CD14-positive monocyte (primary cell): ENCODE measurements at regions not wholly inside any gene's neighbourhood (a gene's known extent, or its start where the extent isn't known, plus 50 kb on each side); places are given as distances from the start of the nearest gene placed in this dataset.

Experiments
- DNase-seq, 3 donors: peaks; one replicate each; pipeline ENCODE4 v3.0.0-alpha.2; 2011 to 2022
- H2AFZ ChIP-seq: 2 replicates; pipeline ENCODE4 v1.6.0; 2012; ENCODE audit warnings: mild to moderate bottlenecking, low read depth, low read length, inconsistent platforms; ENCODE audit not compliant: insufficient read depth, poor library complexity, severe bottlenecking
- H3K27ac ChIP-seq, 2 donors: 1 replicate in 1 of 2; 2 replicates in 1 of 2; pipeline ENCODE4 v1.5.1; 2012 to 2013; ENCODE audit warnings: low read length in 2 of 2, control low read depth in 1 of 2, inconsistent platforms in 1 of 2, low read depth in 1 of 2, mild to moderate bottlenecking in 1 of 2
- H3K27me3 ChIP-seq, 2 donors: one replicate each; pipeline versions ENCODE4 v1.6.0 to v1.6.1; 2011 to 2013; ENCODE audit warnings: low read length in 2 of 2; ENCODE audit not compliant: control insufficient read depth in 2 of 2, insufficient read depth in 2 of 2
- H3K36me3 ChIP-seq, 2 donors: replicated peaks in 1 of 2; 1 replicate in 1 of 2; 2 replicates in 1 of 2; pipeline versions ENCODE4 v1.5.1 to v1.6.1; 2012 to 2013; ENCODE audit warnings: low read length in 2 of 2, control low read depth in 1 of 2, inconsistent platforms in 1 of 2, mild to moderate bottlenecking in 1 of 2; ENCODE audit not compliant: insufficient read depth in 2 of 2, control insufficient read depth in 1 of 2
- H3K4me1 ChIP-seq, 2 donors: 1 replicate in 1 of 2; 2 replicates in 1 of 2; pipeline versions ENCODE4 v1.5.1 to v1.6.1; 2012 to 2013; ENCODE audit warnings: low read length in 2 of 2, control low read depth in 1 of 2, inconsistent platforms in 1 of 2, mild to moderate bottlenecking in 1 of 2, moderate library complexity in 1 of 2; ENCODE audit not compliant: insufficient read depth in 2 of 2, control insufficient read depth in 1 of 2
- H3K4me2 ChIP-seq: replicated peaks from 2 replicates; pipeline ENCODE3; 2012; ENCODE audit warnings: low read length, moderate library complexity, mild to moderate bottlenecking; ENCODE audit not compliant: poor library complexity, severe bottlenecking; ENCODE audit errors: extremely low read depth
- H3K4me3 ChIP-seq, 3 experiments: fragments of 200-600 bp in 1 of 3; sonication (generic) in 1 of 3; replicated peaks in 1 of 3; 1 replicate in 2 of 3; 2 replicates in 1 of 3; pipeline ENCODE4 v1.5.1; 2011 to 2013; ENCODE audit warnings: low read length in 3 of 3, mild to moderate bottlenecking in 3 of 3, control low read depth in 2 of 3, low read depth in 2 of 3, inconsistent platforms in 1 of 3, moderate library complexity in 1 of 3
- H3K79me2 ChIP-seq: 2 replicates; pipeline ENCODE4 v1.6.0; 2012; ENCODE audit warnings: mild to moderate bottlenecking, control low read depth, inconsistent platforms, low read length, moderate library complexity; ENCODE audit not compliant: insufficient read depth
- H3K9ac ChIP-seq: 2 replicates; pipeline ENCODE4 v1.6.0; 2017; ENCODE audit warnings: low read length, mild to moderate bottlenecking; ENCODE audit not compliant: insufficient read depth, poor library complexity, severe bottlenecking
- H3K9me3 ChIP-seq, 2 donors: replicated peaks in 1 of 2; 1 replicate in 1 of 2; 2 replicates in 1 of 2; pipeline versions ENCODE4 v1.5.1 to v1.6.1; 2012 to 2013; ENCODE audit warnings: low read length in 2 of 2, control low read depth in 1 of 2; ENCODE audit not compliant: control insufficient read depth in 1 of 2, insufficient read depth in 1 of 2
- H4K20me1 ChIP-seq: 2 replicates; pipeline ENCODE4 v1.6.0; 2012; ENCODE audit warnings: mild to moderate bottlenecking, low read length, control low read depth, moderate library complexity; ENCODE audit not compliant: insufficient read depth
- H3K27ac Mint-ChIP-seq, 7 donors: one replicate each; pipeline ENCODE4 v1.8.0; 2020; ENCODE audit warnings: mild to moderate bottlenecking in 7 of 7, mixed read lengths in 7 of 7, moderate library complexity in 6 of 7, inconsistent platforms in 2 of 7
- H3K27me3 Mint-ChIP-seq, 3 donors: one replicate each; pipeline ENCODE4 v1.8.0; 2021 to 2022; ENCODE audit warnings: low read depth in 3 of 3, mild to moderate bottlenecking in 3 of 3, mixed read lengths in 3 of 3, moderate library complexity in 3 of 3, inconsistent platforms in 1 of 3
- H3K36me3 Mint-ChIP-seq, 2 donors: one replicate each; pipeline ENCODE4 v1.8.0; 2020; ENCODE audit warnings: mixed read lengths in 2 of 2, inconsistent platforms in 1 of 2, mild to moderate bottlenecking in 1 of 2
- H3K4me1 Mint-ChIP-seq: one replicate; pipeline ENCODE4 v1.8.0; 2020; ENCODE audit warnings: mild to moderate bottlenecking, mixed read lengths
- H3K4me3 Mint-ChIP-seq, 2 donors: one replicate each; pipeline ENCODE4 v1.8.0; 2020; ENCODE audit warnings: mild to moderate bottlenecking in 2 of 2, mixed read lengths in 2 of 2, moderate library complexity in 1 of 2
- H3K9me3 Mint-ChIP-seq, 7 donors: one replicate each; pipeline ENCODE4 v1.8.0; 2020 to 2022; ENCODE audit warnings: mixed read lengths in 7 of 7, mild to moderate bottlenecking in 6 of 7, moderate library complexity in 6 of 7, inconsistent platforms in 2 of 7
- WGBS: methylation state at CpG from one replicate; pipeline ENCODE4 v1.1.5; 2013; ENCODE audit warnings: missing lambda C conversion rate; ENCODE audit not compliant: insufficient coverage; 5-methylcytosine and 5-hydroxymethylcytosine counted together
- intact Hi-C, 2 donors: fragments of 100-400 bp; cut with micrococcal nuclease; formaldehyde crosslinking; loops; one replicate each; pipeline versions ENCODE4 v1.15.0 to v1.15.1; 2023
- TF ChIP-seq, protein P1 (sequence below): fragments of 200-600 bp; IDR thresholded peaks from one replicate; pipeline ENCODE4 v1.8.0; 2022; ENCODE audit warnings: antibody characterized with exemption, mild to moderate bottlenecking

DNA sequence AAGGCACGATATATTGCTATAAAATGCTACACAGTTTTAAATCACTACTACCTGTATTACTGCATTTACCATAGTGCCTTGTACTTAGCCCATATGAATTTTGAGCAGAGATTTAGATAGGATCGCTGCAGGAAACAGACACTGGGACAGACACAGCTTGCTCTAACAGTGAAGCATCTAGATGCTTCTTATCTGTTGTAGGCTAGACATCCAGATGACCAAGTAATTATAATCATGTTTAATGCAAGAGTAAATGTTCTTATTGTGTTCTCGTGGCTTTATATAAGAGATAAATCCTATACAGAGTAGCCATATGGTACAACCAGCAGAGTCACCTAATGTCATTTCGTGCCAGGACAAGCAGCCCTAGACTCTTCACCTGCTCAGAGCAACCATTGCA, 92.8 kb downstream of the ASCL1 start:
- H4K20me1 ChIP-seq, result no peaks in the 10 kb centered on the region
- Mint-ChIP-seq H3K36me3 (no peaks in the 10 kb centered on the region), H3K9me3 (peaks cover 0 to 6% (median 0%) of the 10 kb centered on the region in 7 donors), H3K4me3 (no peak overlapping the region), H3K4me1 (no peaks in the 10 kb centered on the region), H3K27me3 (peaks cover 1 to 4% (median 2%) of the 10 kb centered on the region in 3 donors), H3K27ac (no peak overlapping the region)
- H3K36me3 ChIP-seq, result no peaks in the 10 kb centered on the region
- no peak overlapping the region for H3K4me3 ChIP-seq
- H3K4me2 ChIP-seq, result no peak overlapping the region
- TF ChIP-seq, protein P1, sequence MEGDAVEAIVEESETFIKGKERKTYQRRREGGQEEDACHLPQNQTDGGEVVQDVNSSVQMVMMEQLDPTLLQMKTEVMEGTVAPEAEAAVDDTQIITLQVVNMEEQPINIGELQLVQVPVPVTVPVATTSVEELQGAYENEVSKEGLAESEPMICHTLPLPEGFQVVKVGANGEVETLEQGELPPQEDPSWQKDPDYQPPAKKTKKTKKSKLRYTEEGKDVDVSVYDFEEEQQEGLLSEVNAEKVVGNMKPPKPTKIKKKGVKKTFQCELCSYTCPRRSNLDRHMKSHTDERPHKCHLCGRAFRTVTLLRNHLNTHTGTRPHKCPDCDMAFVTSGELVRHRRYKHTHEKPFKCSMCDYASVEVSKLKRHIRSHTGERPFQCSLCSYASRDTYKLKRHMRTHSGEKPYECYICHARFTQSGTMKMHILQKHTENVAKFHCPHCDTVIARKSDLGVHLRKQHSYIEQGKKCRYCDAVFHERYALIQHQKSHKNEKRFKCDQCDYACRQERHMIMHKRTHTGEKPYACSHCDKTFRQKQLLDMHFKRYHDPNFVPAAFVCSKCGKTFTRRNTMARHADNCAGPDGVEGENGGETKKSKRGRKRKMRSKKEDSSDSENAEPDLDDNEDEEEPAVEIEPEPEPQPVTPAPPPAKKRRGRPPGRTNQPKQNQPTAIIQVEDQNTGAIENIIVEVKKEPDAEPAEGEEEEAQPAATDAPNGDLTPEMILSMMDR, result no peak
- H3K4me1 ChIP-seq, result no peaks in the 10 kb centered on the region
- H3K9me3 ChIP-seq, result no peaks in the 10 kb centered on the region
- intact Hi-C loops, result no loop called here
- H3K27ac ChIP-seq, result no peak overlapping the region
- WGBS, result 90% methylated on average over 2 of the region's 4 CpGs
- H2AFZ ChIP-seq, result no peak overlapping the region
- H3K79me2 ChIP-seq, result no peaks in the 10 kb centered on the region
- no peaks in the 10 kb centered on the region for H3K27me3 ChIP-seq
- no peak for DNase-seq
- no peak overlapping the region for H3K9ac ChIP-seq

DNA sequence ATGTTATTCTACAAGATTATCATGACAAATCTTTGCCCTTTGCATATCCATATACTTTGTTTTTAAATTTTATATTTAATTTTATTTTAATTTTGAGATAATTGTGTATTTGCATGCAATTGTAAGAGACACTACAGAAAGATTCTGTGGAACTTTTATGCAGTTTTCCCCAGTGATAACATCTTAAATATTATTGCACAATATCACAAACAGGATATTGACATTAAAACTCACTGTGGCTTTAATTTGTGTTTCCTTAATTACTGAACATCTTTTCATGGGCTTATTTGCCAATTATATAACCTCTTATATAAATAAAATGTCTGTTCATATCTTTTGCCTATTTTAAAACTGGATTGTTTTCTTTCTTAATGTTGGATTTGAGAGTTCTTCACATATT, 95.6 kb downstream of the ASCL1 start:
- H3K4me1 ChIP-seq, result no peaks in the 10 kb centered on the region
- no peak overlapping the region for H3K4me3 Mint-ChIP-seq
- no peaks in the 10 kb centered on the region for H3K36me3 ChIP-seq
- no peak overlapping the region for H3K4me2 ChIP-seq
- no peak for DNase-seq
- intact Hi-C loops, result no loop called here
- TF ChIP-seq, protein P1, result no peak
- no peak overlapping the region for H2AFZ ChIP-seq
- no peaks in the 10 kb centered on the region for H3K27me3 ChIP-seq
- no peak overlapping the region for H3K4me3 ChIP-seq
- no peak overlapping the region for H3K27ac Mint-ChIP-seq
- H3K9me3 Mint-ChIP-seq, result peaks cover 0 to 6% (median 3%) of the 10 kb centered on the region in 7 donors
- H3K4me1 Mint-ChIP-seq, result no peaks in the 10 kb centered on the region
- H3K36me3 Mint-ChIP-seq, result no peaks in the 10 kb centered on the region
- H3K27me3 Mint-ChIP-seq, result peaks cover 0 to 2% (median 2%) of the 10 kb centered on the region in 3 donors
- H3K79me2 ChIP-seq, result no peaks in the 10 kb centered on the region
- H4K20me1 ChIP-seq, result no peaks in the 10 kb centered on the region
- H3K27ac ChIP-seq, result no peak overlapping the region
- H3K9me3 ChIP-seq, result no peaks in the 10 kb centered on the region
- H3K9ac ChIP-seq, result no peak overlapping the region
